ENCODE measurements at regions not wholly inside any gene's neighbourhood (a gene's known extent, or its start where the extent isn't known, plus 50 kb on each side); places are given as distances from the start of the nearest gene placed in this dataset.

- Histone ChIP-seq H2AFZ (ENCODE audit: low read length) (no peak overlapping the region), H3K27me3 (ENCODE audit: insufficient read depth, low read length, poor library complexity, severe bottlenecking) (no peaks in the 10 kb centered on the region), H3K79me2 (ENCODE audit: insufficient read depth, low read length) (no peaks in the 10 kb centered on the region), H3K4me1 (ENCODE audit: insufficient read depth, low read length, poor library complexity, severe bottlenecking) (no peaks in the 10 kb centered on the region), H3K36me3 (ENCODE audit: insufficient read depth, low read length) (no peaks in the 10 kb centered on the region), H3K4me2 (ENCODE audit: low read depth, low read length, poor library complexity, severe bottlenecking) (no peak overlapping the region), H4K20me1 (ENCODE audit: insufficient read depth, low read length, poor library complexity, severe bottlenecking) (no peaks in the 10 kb centered on the region), H3F3A (ENCODE audit: low read depth) (no peaks in the 10 kb centered on the region), H3K4me3 (ENCODE audit: low read length, poor library complexity, severe bottlenecking) (no peak overlapping the region), H3K9me2 (replicated peaks; ENCODE audit: low read depth, low read length) (no peaks in the 10 kb centered on the region), H3K9me3 (ENCODE audit: insufficient read depth, low read depth, low read length) (no peaks in the 10 kb centered on the region; the same call in 1 of the 2 replicates), H3K9ac (ENCODE audit: low read depth, low read length, poor library complexity, severe bottlenecking) (no peak overlapping the region)
- TF ChIP-seq CTCF (conservative IDR thresholded peaks at IDR 0.05; ENCODE audit: low read length) (no peak), EZH2phosphoT487 (IDR thresholded peaks at IDR 0.05; ENCODE audit: borderline replicate concordance) (no peak)
These were observed 357.0 kb downstream of the GPATCH2 start for GRCh38 chr1:217273866-217274265.

GRCh38 chr1:217272385-217272784 is 358.5 kb downstream of the GPATCH2 start:
- no peak overlapping the region for H2AFZ ChIP-seq (ENCODE audit: low read length)

GRCh38 chr1:217270101-217270500 is 360.8 kb downstream of the GPATCH2 start:
- H3K9me3 ChIP-seq (ENCODE audit: insufficient read depth, low read depth, low read length) = no peaks in the 10 kb centered on the region
- no peaks in the 10 kb centered on the region for H3K4me1 ChIP-seq (ENCODE audit: insufficient read depth, low read length, poor library complexity, severe bottlenecking)
- no peaks in the 10 kb centered on the region for H3F3A ChIP-seq (ENCODE audit: low read depth)
- no peaks in the 10 kb centered on the region for H3K79me2 ChIP-seq (ENCODE audit: insufficient read depth, low read length)
- no peaks in the 10 kb centered on the region for H3K27me3 ChIP-seq (ENCODE audit: insufficient read depth, low read length, poor library complexity, severe bottlenecking)
- no peak overlapping the region for H3K9ac ChIP-seq (ENCODE audit: low read depth, low read length, poor library complexity, severe bottlenecking)
- H4K20me1 ChIP-seq (ENCODE audit: insufficient read depth, low read length, poor library complexity, severe bottlenecking) = no peaks in the 10 kb centered on the region
- TF ChIP-seq CTCF (conservative IDR thresholded peaks at IDR 0.05; ENCODE audit: low read length) (no peak), EZH2phosphoT487 (IDR thresholded peaks at IDR 0.05; ENCODE audit: borderline replicate concordance) (no peak)
- H3K4me3 ChIP-seq (ENCODE audit: low read length, poor library complexity, severe bottlenecking) = no peak overlapping the region
- no peaks in the 10 kb centered on the region for H3K36me3 ChIP-seq (ENCODE audit: insufficient read depth, low read length)
- no peaks in the 10 kb centered on the region for H3K9me2 ChIP-seq (replicated peaks; ENCODE audit: low read depth, low read length)
- no peak overlapping the region for H3K4me2 ChIP-seq (ENCODE audit: low read depth, low read length, poor library complexity, severe bottlenecking)
- H2AFZ ChIP-seq (ENCODE audit: low read length) = no peak overlapping the region

More at GRCh38 chr1:217272385-217272784, 358.5 kb downstream of the GPATCH2 start:
- no peaks in the 10 kb centered on the region for H3K36me3 ChIP-seq (ENCODE audit: insufficient read depth, low read length)
- H3K4me3 ChIP-seq (ENCODE audit: low read length, poor library complexity, severe bottlenecking) = no peak overlapping the region
- H3K4me2 ChIP-seq (ENCODE audit: low read depth, low read length, poor library complexity, severe bottlenecking) = no peak overlapping the region
- H3K9ac ChIP-seq (ENCODE audit: low read depth, low read length, poor library complexity, severe bottlenecking) = no peak overlapping the region
- no peaks in the 10 kb centered on the region for H4K20me1 ChIP-seq (ENCODE audit: insufficient read depth, low read length, poor library complexity, severe bottlenecking)
- no peaks in the 10 kb centered on the region for H3K27me3 ChIP-seq (ENCODE audit: insufficient read depth, low read length, poor library complexity, severe bottlenecking)
- H3K9me3 ChIP-seq (ENCODE audit: insufficient read depth, low read depth, low read length) = no peaks in the 10 kb centered on the region; the same call in 1 of the 2 replicates
- no peaks in the 10 kb centered on the region for H3K79me2 ChIP-seq (ENCODE audit: insufficient read depth, low read length)
- no peak for TF ChIP-seq CTCF (conservative IDR thresholded peaks at IDR 0.05; ENCODE audit: low read length)
- TF ChIP-seq EZH2phosphoT487 (IDR thresholded peaks at IDR 0.05; ENCODE audit: borderline replicate concordance) = no peak
- no peaks in the 10 kb centered on the region for H3K4me1 ChIP-seq (ENCODE audit: insufficient read depth, low read length, poor library complexity, severe bottlenecking)
- no peaks in the 10 kb centered on the region for H3F3A ChIP-seq (ENCODE audit: low read depth)
- H3K9me2 ChIP-seq (replicated peaks; ENCODE audit: low read depth, low read length) = no peaks in the 10 kb centered on the region

Measured in Loucy (cell line).